Natural killer cell (primary cell): ENCODE measurements at regions not wholly inside any gene's neighbourhood (a gene's known extent, or its start where the extent isn't known, plus 50 kb on each side); places are given as distances from the start of the nearest gene placed in this dataset.

Experiments
- ATAC-seq, 3 donors: fragments of 150-1000 bp in 2 of 3; fragments of 200-7000 bp in 1 of 3; cut with Tn5 transposase; 1 replicate in 1 of 3; 2 replicates in 2 of 3; pipeline ENCODE4 v1.10.0; 2021; ENCODE audit warnings: mild to moderate bottlenecking in 2 of 3, moderate library complexity in 2 of 3
- DNase-seq, 2 donors: peaks; one replicate each; pipeline versions ENCODE4 v3.0.0 to v3.0.0-alpha.2; 2013 to 2021; ENCODE audit warnings: mixed read lengths in 1 of 2
- H3K27ac ChIP-seq: one replicate; pipeline ENCODE4 v1.5.1; 2013; ENCODE audit warnings: mild to moderate bottlenecking, low read length
- H3K27me3 ChIP-seq: one replicate; pipeline ENCODE4 v1.6.1; 2013; ENCODE audit warnings: low read length; ENCODE audit not compliant: control insufficient read depth, insufficient read depth
- H3K36me3 ChIP-seq: one replicate; pipeline ENCODE4 v1.6.1; 2013; ENCODE audit warnings: low read length; ENCODE audit not compliant: control insufficient read depth, insufficient read depth
- H3K4me1 ChIP-seq: one replicate; pipeline ENCODE4 v1.6.1; 2013; ENCODE audit warnings: low read length; ENCODE audit not compliant: control insufficient read depth, insufficient read depth
- H3K4me3 ChIP-seq: one replicate; pipeline ENCODE4 v1.5.1; 2013; ENCODE audit warnings: low read length
- H3K9me3 ChIP-seq: one replicate; pipeline ENCODE4 v1.6.1; 2013; ENCODE audit warnings: low read length; ENCODE audit not compliant: control insufficient read depth, insufficient read depth
- H3K27ac Mint-ChIP-seq, 2 donors: one replicate each; pipeline ENCODE4 v1.8.0; 2022; ENCODE audit warnings: mild to moderate bottlenecking in 2 of 2, mixed read lengths in 2 of 2, moderate library complexity in 1 of 2
- H3K27me3 Mint-ChIP-seq, 2 donors: one replicate each; pipeline ENCODE4 v1.8.0; 2022; ENCODE audit warnings: low read depth in 2 of 2, mixed read lengths in 2 of 2
- H3K36me3 Mint-ChIP-seq: one replicate; pipeline ENCODE4 v1.8.0; 2022; ENCODE audit warnings: mixed read lengths
- H3K4me1 Mint-ChIP-seq, 2 donors: one replicate each; pipeline ENCODE4 v1.8.0; 2022; ENCODE audit warnings: mixed read lengths in 2 of 2
- H3K4me3 Mint-ChIP-seq: one replicate; pipeline ENCODE4 v1.8.0; 2022; ENCODE audit warnings: mild to moderate bottlenecking, moderate library complexity, mixed read lengths
- H3K9me3 Mint-ChIP-seq, 2 donors: one replicate each; pipeline ENCODE4 v1.8.0; 2022; ENCODE audit warnings: mixed read lengths in 2 of 2
- WGBS: methylation state at CpG from one replicate; pipeline ENCODE4 v1.1.7; 2013; ENCODE audit warnings: missing lambda C conversion rate; ENCODE audit not compliant: insufficient coverage; 5-methylcytosine and 5-hydroxymethylcytosine counted together
- intact Hi-C: fragments of 100-400 bp; cut with micrococcal nuclease; formaldehyde crosslinking; loops from one replicate; pipeline ENCODE4 v1.14.2; 2022
- TF ChIP-seq, protein P1 (sequence below): fragments of 200-600 bp; IDR thresholded peaks from one replicate; pipeline ENCODE4 v1.8.0; 2022; ENCODE audit warnings: antibody characterized with exemption

DNA sequence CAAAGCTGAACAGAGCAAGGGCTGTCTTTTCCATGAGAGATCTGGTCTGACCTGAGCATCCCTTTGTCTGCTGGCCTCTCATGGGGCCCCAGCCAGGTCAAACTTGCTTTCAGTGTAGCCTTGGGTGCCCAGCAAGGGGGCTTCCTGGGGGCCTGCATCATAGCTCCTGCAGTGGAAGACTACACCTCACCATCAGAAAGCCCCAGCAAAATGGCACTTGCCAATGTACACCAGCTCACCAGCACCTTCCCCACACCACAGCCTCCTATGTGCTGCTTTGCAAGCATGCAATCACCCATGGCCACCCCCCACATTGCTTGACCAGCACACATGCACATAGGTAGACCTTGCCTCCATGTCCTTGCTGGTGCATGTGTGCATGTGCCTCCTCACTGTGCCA, 1478.1 kb downstream of the FSTL5 start:
- H3K9me3 ChIP-seq: peaks cover 9% of the 10 kb centered on the region
- no peak overlapping the region for H3K27ac ChIP-seq
- H3K36me3 ChIP-seq: no peaks in the 10 kb centered on the region
- TF ChIP-seq, protein P1, sequence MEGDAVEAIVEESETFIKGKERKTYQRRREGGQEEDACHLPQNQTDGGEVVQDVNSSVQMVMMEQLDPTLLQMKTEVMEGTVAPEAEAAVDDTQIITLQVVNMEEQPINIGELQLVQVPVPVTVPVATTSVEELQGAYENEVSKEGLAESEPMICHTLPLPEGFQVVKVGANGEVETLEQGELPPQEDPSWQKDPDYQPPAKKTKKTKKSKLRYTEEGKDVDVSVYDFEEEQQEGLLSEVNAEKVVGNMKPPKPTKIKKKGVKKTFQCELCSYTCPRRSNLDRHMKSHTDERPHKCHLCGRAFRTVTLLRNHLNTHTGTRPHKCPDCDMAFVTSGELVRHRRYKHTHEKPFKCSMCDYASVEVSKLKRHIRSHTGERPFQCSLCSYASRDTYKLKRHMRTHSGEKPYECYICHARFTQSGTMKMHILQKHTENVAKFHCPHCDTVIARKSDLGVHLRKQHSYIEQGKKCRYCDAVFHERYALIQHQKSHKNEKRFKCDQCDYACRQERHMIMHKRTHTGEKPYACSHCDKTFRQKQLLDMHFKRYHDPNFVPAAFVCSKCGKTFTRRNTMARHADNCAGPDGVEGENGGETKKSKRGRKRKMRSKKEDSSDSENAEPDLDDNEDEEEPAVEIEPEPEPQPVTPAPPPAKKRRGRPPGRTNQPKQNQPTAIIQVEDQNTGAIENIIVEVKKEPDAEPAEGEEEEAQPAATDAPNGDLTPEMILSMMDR: no peak
- intact Hi-C loops: no loop called here
- DNase-seq: no peak
- H3K4me3 ChIP-seq: no peak overlapping the region
- H3K27ac Mint-ChIP-seq: no peak overlapping the region
- no peaks in the 10 kb centered on the region for H3K4me1 ChIP-seq
- peaks cover 12 to 15% of the 10 kb centered on the region in 2 donors for H3K9me3 Mint-ChIP-seq
- no peaks in the 10 kb centered on the region for H3K4me1 Mint-ChIP-seq
- H3K27me3 ChIP-seq: no peaks in the 10 kb centered on the region
- H3K4me3 Mint-ChIP-seq: no peak overlapping the region
- no peaks in the 10 kb centered on the region for H3K27me3 Mint-ChIP-seq
- ATAC-seq: no peak
- peaks cover 10% of the 10 kb centered on the region for H3K36me3 Mint-ChIP-seq

- H3K27me3 ChIP-seq: no peaks in the 10 kb centered on the region
- Mint-ChIP-seq H3K4me1 (no peaks in the 10 kb centered on the region), H3K36me3 (peaks cover 9% of the 10 kb centered on the region), H3K27ac (no peak overlapping the region), H3K27me3 (no peaks in the 10 kb centered on the region), H3K9me3 (peaks cover 12 to 28% of the 10 kb centered on the region in 2 donors), H3K4me3 (no peak overlapping the region)
- H3K4me3 ChIP-seq: no peak overlapping the region
- DNase-seq (no peak), ATAC-seq (no peak)
- H3K9me3 ChIP-seq: no peaks in the 10 kb centered on the region
- intact Hi-C loops: no loop called here
- no peak overlapping the region for H3K27ac ChIP-seq
- H3K36me3 ChIP-seq: no peaks in the 10 kb centered on the region
- no peaks in the 10 kb centered on the region for H3K4me1 ChIP-seq
- 79% methylated on average over 4 of the region's 4 CpGs for WGBS
- TF ChIP-seq, protein P1: no peak
These were observed 1462.1 kb downstream of the FSTL5 start for GRCh38 chr4:160701671-160702070.

DNA sequence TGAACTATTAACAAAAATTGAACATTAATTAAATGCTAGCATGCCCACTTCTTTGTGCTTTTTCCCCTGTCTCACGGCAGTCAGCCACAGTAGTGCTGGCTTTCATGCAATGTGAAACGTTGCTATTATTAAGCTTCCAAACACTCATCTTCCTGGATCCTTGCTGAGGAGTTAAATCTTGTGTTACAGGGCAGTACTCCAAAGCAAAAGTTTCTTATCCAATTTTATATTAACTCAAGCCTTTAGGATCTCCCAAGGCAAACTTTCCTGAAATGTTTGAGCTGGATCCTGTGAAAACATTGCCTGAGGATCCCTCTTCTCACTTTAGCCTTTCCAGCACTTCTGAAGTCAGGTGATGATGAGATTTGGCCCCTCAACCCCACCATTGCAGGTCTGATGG, 1454.8 kb downstream of the FSTL5 start:
- H3K4me1 Mint-ChIP-seq: no peaks in the 10 kb centered on the region
- H3K4me3 Mint-ChIP-seq: no peak overlapping the region
- Histone ChIP-seq H3K36me3 (no peaks in the 10 kb centered on the region), H3K4me3 (no peak overlapping the region), H3K4me1 (no peaks in the 10 kb centered on the region), H3K9me3 (peaks cover 4% of the 10 kb centered on the region), H3K27ac (no peak overlapping the region), H3K27me3 (no peaks in the 10 kb centered on the region)
- TF ChIP-seq, protein P1: no peak
- no peaks in the 10 kb centered on the region for H3K36me3 Mint-ChIP-seq
- H3K27me3 Mint-ChIP-seq: no peaks in the 10 kb centered on the region
- no peak overlapping the region for H3K27ac Mint-ChIP-seq
- intact Hi-C loops: no loop called here
- peaks cover 10% of the 10 kb centered on the region in 2 donors for H3K9me3 Mint-ChIP-seq
- 78% methylated on average over 2 of the region's 2 CpGs for WGBS
- DNase-seq (no peak), ATAC-seq (no peak)

GRCh38 chr4:160709546-160709945, 1454.3 kb downstream of the FSTL5 start:
- Histone ChIP-seq H3K9me3 (peaks cover 4% of the 10 kb centered on the region), H3K27ac (no peak overlapping the region), H3K36me3 (no peaks in the 10 kb centered on the region), H3K4me3 (no peak overlapping the region), H3K27me3 (no peaks in the 10 kb centered on the region), H3K4me1 (no peaks in the 10 kb centered on the region)
- TF ChIP-seq, protein P1: no peak
- H3K27me3 Mint-ChIP-seq: no peaks in the 10 kb centered on the region
- DNase-seq (no peak), ATAC-seq (no peak)
- peaks cover 8 to 10% of the 10 kb centered on the region in 2 donors for H3K9me3 Mint-ChIP-seq
- H3K4me1 Mint-ChIP-seq: no peaks in the 10 kb centered on the region
- no peaks in the 10 kb centered on the region for H3K36me3 Mint-ChIP-seq
- intact Hi-C loops: no loop called here
- no CpG with 5 or more reads among the region's 1 CpG for WGBS
- no peak overlapping the region for H3K27ac Mint-ChIP-seq
- H3K4me3 Mint-ChIP-seq: no peak overlapping the region
